SK-N-SH (cell line): ENCODE measurements at regions not wholly inside any gene's neighbourhood (a gene's known extent, or its start where the extent isn't known, plus 50 kb on each side); places are given as distances from the start of the nearest gene placed in this dataset.

Experiments used
- CTCF ChIA-PET: fragments of 300-600, 350-600 bp; formaldehyde crosslinking; extraction: SDS; loops from one replicate; lab custom pipeline; 2021; lab: Yijun Ruan, JAX
- POLR2A ChIA-PET: fragments of 350-600 bp; sonication (Branson Sonifier 250); formaldehyde crosslinking; extraction: SDS; loops from one replicate; lab custom pipeline; 2020; ENCODE audit warnings: antibody characterized with exemption, inconsistent platforms; lab: Yijun Ruan, JAX
- DNase-seq: peaks from one replicate; pipeline ENCODE4 v3.0.0; 2012
- H2AFZ ChIP-seq: fragments of 200-600 bp; sonication (generic); 2 replicates; pipeline ENCODE4 v1.8.1; 2016; ENCODE audit warnings: antibody characterized with exemption, mild to moderate bottlenecking, low read depth
- H3F3A ChIP-seq: fragments of 200-600 bp; sonication (generic); replicated peaks from 2 replicates; pipeline ENCODE3; 2016; ENCODE audit warnings: antibody characterized with exemption, mild to moderate bottlenecking; ENCODE audit not compliant: insufficient read depth
- H3K27ac ChIP-seq, 2 experiments: fragments of 200-500 bp in 1 of 2; fragments of 200-600 bp in 1 of 2; sonication (Bioruptor generic) in 1 of 2; sonication (generic), shearing (Covaris generic) in 1 of 2; 2 replicates each; pipeline versions ENCODE4 v1.5.1 to v1.6.1; 2014 to 2016; ENCODE audit warnings: low read depth in 2 of 2, inconsistent platforms in 1 of 2, low read length in 1 of 2, mild to moderate bottlenecking in 1 of 2, mixed read lengths in 1 of 2
- H3K27me3 ChIP-seq: fragments of 200-600 bp; sonication (generic), shearing (Covaris generic); 2 replicates; pipeline ENCODE4 v1.6.1; 2016; ENCODE audit warnings: mixed run types; ENCODE audit not compliant: insufficient read depth
- H3K36me3 ChIP-seq, 2 experiments: fragments of 200-500 bp in 1 of 2; fragments of 200-600 bp in 1 of 2; sonication (Bioruptor generic) in 1 of 2; sonication (generic) in 1 of 2; replicated peaks in 1 of 2; 2 replicates each; pipeline versions ENCODE3 to v1.5.1; 2014 to 2016; ENCODE audit warnings: low read length in 1 of 2, mild to moderate bottlenecking in 1 of 2; ENCODE audit not compliant: insufficient read depth in 2 of 2, control insufficient read depth in 1 of 2
- H3K4me1 ChIP-seq, 2 experiments: fragments of 200-500 bp in 1 of 2; fragments of 200-600 bp in 1 of 2; sonication (Bioruptor generic) in 1 of 2; sonication (generic), shearing (Covaris generic) in 1 of 2; 2 replicates each; pipeline versions ENCODE4 v1.5.1 to v1.6.1; 2014 to 2016; ENCODE audit warnings: low read depth in 1 of 2, low read length in 1 of 2, mixed run types in 1 of 2; ENCODE audit not compliant: insufficient read depth in 2 of 2, control insufficient read depth in 1 of 2
- H3K4me2 ChIP-seq: fragments of 200-600 bp; sonication (generic), shearing (Covaris generic); 2 replicates; pipeline ENCODE4 v1.6.1; 2017; ENCODE audit warnings: mixed run types
- H3K4me3 ChIP-seq, 2 experiments: fragments of 200-500 bp in 1 of 2; fragments of 200-600 bp in 1 of 2; sonication (Bioruptor generic) in 1 of 2; sonication (generic), shearing (Covaris generic) in 1 of 2; 2 replicates each; pipeline versions ENCODE4 v1.5.1 to v1.8.1; 2014 to 2016; ENCODE audit warnings: low read depth in 2 of 2, inconsistent platforms in 1 of 2, low read length in 1 of 2, mild to moderate bottlenecking in 1 of 2, mixed read lengths in 1 of 2, moderate library complexity in 1 of 2
- H3K79me2 ChIP-seq: fragments of 200-600 bp; sonication (generic); 2 replicates; pipeline ENCODE4 v1.8.1; 2017; ENCODE audit warnings: mild to moderate bottlenecking; ENCODE audit not compliant: insufficient read depth
- H3K9ac ChIP-seq: fragments of 200-600 bp; sonication (generic); 2 replicates; pipeline ENCODE4 v1.6.1; 2017; ENCODE audit warnings: mixed run types
- H3K9me2 ChIP-seq: fragments of 200-600 bp; sonication (generic); 2 replicates; pipeline ENCODE4 v1.6.1; 2017; ENCODE audit warnings: mixed run types
- H3K9me3 ChIP-seq: fragments of 200-600 bp; sonication (generic); 2 replicates; pipeline ENCODE4 v1.6.1; 2017; ENCODE audit warnings: mixed run types, mild to moderate bottlenecking, moderate library complexity
- H4K20me1 ChIP-seq: fragments of 200-600 bp; sonication (generic); 2 replicates; pipeline ENCODE4 v1.6.1; 2017; ENCODE audit warnings: mild to moderate bottlenecking, mixed run types; ENCODE audit not compliant: insufficient read depth
- CHD2 ChIP-seq: fragments of 150-350 bp; IDR thresholded peaks from 2 replicates; pipeline ENCODE4 v1.6.1; 2018; ENCODE audit warnings: low read length; ENCODE audit not compliant: partially characterized antibody
- ELF1 ChIP-seq: IDR thresholded peaks from 2 replicates; pipeline ENCODE4 v1.4.0; 2012
- EP300 ChIP-seq, 2 experiments: IDR thresholded peaks; 2 replicates each; pipeline versions ENCODE4 v1.4.0 to v1.6.1; 2012; ENCODE audit warnings: borderline replicate concordance in 1 of 2, low read depth in 1 of 2, low read length in 1 of 2
- EZH2phosphoT487 ChIP-seq: fragments of 200-600 bp; sonication (generic); IDR thresholded peaks from 2 replicates; pipeline ENCODE4 v1.6.1; 2017; ENCODE audit warnings: low read depth, mixed run types, mild to moderate bottlenecking, antibody characterized with exemption, moderate library complexity, borderline replicate concordance
- FOXJ3 ChIP-seq: sonication (generic); formaldehyde crosslinking; IDR thresholded peaks from 2 replicates; pipeline ENCODE4 v1.5.1; 2020; ENCODE audit warnings: mild to moderate bottlenecking, missing genetic modification reagents
- FOXM1 ChIP-seq: IDR thresholded peaks from 2 replicates; pipeline ENCODE4 v1.4.0; 2012; ENCODE audit warnings: low read depth, mild to moderate bottlenecking
- GATA2 ChIP-seq: sonication (generic); formaldehyde crosslinking; IDR thresholded peaks from 2 replicates; pipeline ENCODE4 v1.5.0; 2020; ENCODE audit warnings: mild to moderate bottlenecking, missing genetic modification reagents
- IRF3 ChIP-seq: fragments of 150-350 bp; IDR thresholded peaks from 2 replicates; pipeline ENCODE4 v1.6.1; 2016; ENCODE audit warnings: mild to moderate bottlenecking, low read depth, low read length
- MEF2A ChIP-seq: IDR thresholded peaks from 2 replicates; pipeline ENCODE4 v1.4.0; 2012; ENCODE audit warnings: low read depth, borderline replicate concordance
- MXI1 ChIP-seq: IDR thresholded peaks from 2 replicates; pipeline ENCODE4 v1.6.1; 2012; ENCODE audit warnings: mild to moderate bottlenecking, low read depth, low read length, improper control_type of control experiment
- NFIC ChIP-seq: IDR thresholded peaks from 2 replicates; pipeline ENCODE4 v1.4.0; 2012; ENCODE audit warnings: borderline replicate concordance
- POLR2AphosphoS5 ChIP-seq: IDR thresholded peaks from 2 replicates; pipeline ENCODE4 v1.6.1; 2012; ENCODE audit warnings: low read depth, low read length
- RAD21 ChIP-seq: IDR thresholded peaks from 2 replicates; pipeline ENCODE4 v1.6.1; 2012; ENCODE audit warnings: mild to moderate bottlenecking, low read length
- RXRA ChIP-seq: IDR thresholded peaks from 2 replicates; pipeline ENCODE4 v1.4.0; 2012; ENCODE audit warnings: low read depth, mild to moderate bottlenecking, borderline replicate concordance
- SIN3A ChIP-seq: IDR thresholded peaks from 2 replicates; pipeline ENCODE4 v1.6.1; 2012; ENCODE audit warnings: low read depth, mild to moderate bottlenecking, low read length, moderate library complexity, borderline replicate concordance
- TAF1 ChIP-seq: IDR thresholded peaks from 2 replicates; pipeline ENCODE4 v1.6.1; 2012; ENCODE audit warnings: low read depth, mild to moderate bottlenecking, low read length, moderate library complexity, borderline replicate concordance
- TCF12 ChIP-seq: IDR thresholded peaks from 2 replicates; pipeline ENCODE4 v1.4.0; 2012
- TEAD4 ChIP-seq: IDR thresholded peaks from 2 replicates; pipeline ENCODE4 v1.4.0; 2012; ENCODE audit warnings: mild to moderate bottlenecking, borderline replicate concordance; ENCODE audit not compliant: insufficient read depth
- USF1 ChIP-seq: IDR thresholded peaks from 2 replicates; pipeline ENCODE4 v1.4.0; 2012; ENCODE audit warnings: low read depth, borderline replicate concordance
- YY1 ChIP-seq: IDR thresholded peaks from 2 replicates; pipeline ENCODE4 v1.4.0; 2012; ENCODE audit warnings: low read depth, mild to moderate bottlenecking
- WGBS: methylation state at CpG from one replicate; pipeline ENCODE4 v1.1.6; 2017; ENCODE audit warnings: low lambda C conversion rate; 5-methylcytosine and 5-hydroxymethylcytosine counted together
- TF ChIP-seq, protein P1 (sequence below): fragments of 150-350 bp; IDR thresholded peaks from 2 replicates; pipeline ENCODE4 v1.6.1; 2017; ENCODE audit warnings: antibody characterized with exemption, low read length, low read depth, borderline replicate concordance

DNA sequence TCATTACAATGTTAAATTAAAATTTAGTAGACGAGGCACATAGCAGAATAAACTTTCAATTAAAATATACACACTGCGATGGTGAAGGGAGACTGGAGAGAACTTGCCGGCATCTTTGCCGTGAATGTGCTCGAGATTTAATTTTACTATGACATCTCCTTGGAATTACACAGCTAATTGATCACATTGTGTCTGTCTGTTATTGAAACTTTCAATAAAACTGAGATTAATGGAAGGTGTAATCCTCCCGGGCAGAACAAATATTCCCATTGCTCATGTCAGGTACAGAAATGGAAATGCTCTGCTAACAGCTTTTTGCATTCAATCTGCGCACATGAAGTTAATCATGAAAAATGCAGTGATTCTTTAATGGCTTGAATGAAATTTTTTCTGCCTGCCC, 210.1 kb upstream of the NLRP1 start (continued):
- TF ChIP-seq GATA2 = no peak
- no peak for TF ChIP-seq YY1
- TF ChIP-seq EP300 (IDR thresholded peaks at IDR 0.05; ENCODE audit: borderline replicate concordance in 1 of 2, low read depth in 1 of 2, low read length in 1 of 2) = no peak
- TF ChIP-seq SIN3A = no peak
- no peak for TF ChIP-seq USF1

- Histone ChIP-seq H3K4me2 (no peak overlapping the region), H3K27me3 (peaks cover 19% of the 10 kb centered on the region; the same call in 1 of the 2 replicates), H2AFZ (no peak overlapping the region), H3F3A (no peaks in the 10 kb centered on the region), H3K36me3 (no peaks in the 10 kb centered on the region), H3K79me2 (no peaks in the 10 kb centered on the region), H3K9me3 (no peaks in the 10 kb centered on the region), H3K27ac (no peak overlapping the region), H3K4me3 (no peak overlapping the region), H3K9ac (no peak overlapping the region), H3K4me1 (no peaks in the 10 kb centered on the region), H4K20me1 (no peaks in the 10 kb centered on the region), H3K9me2 (no peaks in the 10 kb centered on the region)
- no peak for DNase-seq
- TF ChIP-seq TAF1 (no peak), POLR2AphosphoS5 (no peak), MEF2A (no peak), EZH2phosphoT487 (no peak), NFIC (no peak), TEAD4 (no peak), FOXM1 (no peak), TCF12 (no peak)
- TF ChIP-seq, protein P1, sequence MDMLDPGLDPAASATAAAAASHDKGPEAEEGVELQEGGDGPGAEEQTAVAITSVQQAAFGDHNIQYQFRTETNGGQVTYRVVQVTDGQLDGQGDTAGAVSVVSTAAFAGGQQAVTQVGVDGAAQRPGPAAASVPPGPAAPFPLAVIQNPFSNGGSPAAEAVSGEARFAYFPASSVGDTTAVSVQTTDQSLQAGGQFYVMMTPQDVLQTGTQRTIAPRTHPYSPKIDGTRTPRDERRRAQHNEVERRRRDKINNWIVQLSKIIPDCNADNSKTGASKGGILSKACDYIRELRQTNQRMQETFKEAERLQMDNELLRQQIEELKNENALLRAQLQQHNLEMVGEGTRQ = no peak
- POLR2A ChIA-PET = no interaction called here
- CTCF ChIA-PET = interaction anchor here (1.1 kb wide), 1 partner anchor 24 kb away, joined by 3 read pairs; no protein-coding TSS in a partner anchor
- WGBS = 29% methylated on average over 6 of the region's 6 CpGs
Observed at GRCh38 chr17:5794881-5795506, 210.7 kb upstream of the NLRP1 start.

- ChIA-PET CTCF (no interaction called here), POLR2A (no interaction called here)
- H3K27ac ChIP-seq = no peak overlapping the region
- no peaks in the 10 kb centered on the region for H3K9me3 ChIP-seq
- no peaks in the 10 kb centered on the region for H3K4me1 ChIP-seq
- H3K36me3 ChIP-seq = no peaks in the 10 kb centered on the region
- no peak overlapping the region for H3K4me3 ChIP-seq
- H4K20me1 ChIP-seq = no peaks in the 10 kb centered on the region
- DNase-seq = no peak
- peaks cover 26% of the 10 kb centered on the region for H3K27me3 ChIP-seq
- no peak overlapping the region for H3K9ac ChIP-seq
- no peaks in the 10 kb centered on the region for H3K79me2 ChIP-seq
- no peaks in the 10 kb centered on the region for H3K9me2 ChIP-seq
- H2AFZ ChIP-seq = no peak overlapping the region
- no peaks in the 10 kb centered on the region for H3F3A ChIP-seq
- 9% methylated on average over 12 of the region's 12 CpGs for WGBS
- H3K4me2 ChIP-seq = no peak overlapping the region
- TF ChIP-seq RXRA (no peak), CHD2 (no peak), FOXJ3 (no peak), YY1 (no peak), ELF1 (no peak), IRF3 (no peak), FOXM1 (no peak), RAD21 (no peak), MXI1 (no peak), TEAD4 (no peak), EP300 (IDR thresholded peaks at IDR 0.05; ENCODE audit: borderline replicate concordance in 1 of 2, low read depth in 1 of 2, low read length in 1 of 2) (no peak)
Observed at GRCh38 chr17:5797447-5798050, 213.2 kb upstream of the NLRP1 start.
